ENCODE measurements at regions not wholly inside any gene's neighbourhood (a gene's known extent, or its start where the extent isn't known, plus 50 kb on each side); places are given as distances from the start of the nearest gene placed in this dataset.

GRCh38 chr15:91599261-91599660 lies 254.2 kb upstream of the SLCO3A1 start:
- Histone ChIP-seq H3F3A (ENCODE audit: insufficient read depth, low read length, poor library complexity, severe bottlenecking) (no peaks in the 10 kb centered on the region), H3K27me3 (ENCODE audit: insufficient read depth, low read depth, low read length) (no peaks in the 10 kb centered on the region)
- TF ChIP-seq SMC3 (conservative IDR thresholded peaks at IDR 0.05; ENCODE audit: poor library complexity) (no peak), REST (IDR thresholded peaks at IDR 0.05; ENCODE audit: borderline replicate concordance) (no peak), EZH2 (IDR thresholded peaks at IDR 0.05; ENCODE audit: borderline replicate concordance, insufficient read depth, low read length, poor library complexity, severe bottlenecking) (no peak), MXI1 (conservative IDR thresholded peaks at IDR 0.05; ENCODE audit: poor library complexity, severe bottlenecking) (no peak), POLR2AphosphoS5 (IDR thresholded peaks at IDR 0.05) (no peak), EP300 (conservative IDR thresholded peaks at IDR 0.05; ENCODE audit: poor library complexity, severe bottlenecking) (no peak), CTCF (IDR thresholded peaks at IDR 0.05; ENCODE audit: poor library complexity, severe bottlenecking) (no peak), RAD21 (conservative IDR thresholded peaks at IDR 0.05) (no peak), TAF1 (IDR thresholded peaks at IDR 0.05; ENCODE audit: low read depth) (no peak)

GRCh38 chr15:91603384-91604080 lies 250.0 kb upstream of the SLCO3A1 start:
- Histone ChIP-seq H3K36me3 (ENCODE audit: insufficient read depth, low read length) (no peaks in the 10 kb centered on the region), H2AFZ (ENCODE audit: low read depth, low read length) (no peak overlapping the region), H3K9me2 (ENCODE audit: insufficient read depth, low read length) (no peaks in the 10 kb centered on the region), H3K4me3 (ENCODE audit: low read length) (no peak overlapping the region), H3K27me3 (ENCODE audit: insufficient read depth, low read depth, low read length) (no peaks in the 10 kb centered on the region), H3K9me3 (ENCODE audit: low read length) (no peaks in the 10 kb centered on the region), H3K4me2 (ENCODE audit: low read length) (no peak overlapping the region), H3K27ac (ENCODE audit: low read length) (no peak overlapping the region), H3K79me2 (replicated peaks; ENCODE audit: insufficient read depth, low read length) (no peaks in the 10 kb centered on the region), H3F3A (ENCODE audit: insufficient read depth, low read length, poor library complexity, severe bottlenecking) (no peaks in the 10 kb centered on the region), H4K20me1 (ENCODE audit: insufficient read depth) (no peaks in the 10 kb centered on the region), H3K9ac (ENCODE audit: low read length) (no peak overlapping the region)
- TF ChIP-seq SMC3 (conservative IDR thresholded peaks at IDR 0.05; ENCODE audit: poor library complexity): no peak
- TF ChIP-seq MXI1 (conservative IDR thresholded peaks at IDR 0.05; ENCODE audit: poor library complexity, severe bottlenecking): no peak
- no peak for TF ChIP-seq CTCF (IDR thresholded peaks at IDR 0.05; ENCODE audit: poor library complexity, severe bottlenecking)
- TF ChIP-seq EP300 (conservative IDR thresholded peaks at IDR 0.05; ENCODE audit: poor library complexity, severe bottlenecking): no peak
- no peak for TF ChIP-seq EZH2 (IDR thresholded peaks at IDR 0.05; ENCODE audit: borderline replicate concordance, insufficient read depth, low read length, poor library complexity, severe bottlenecking)
- no peak for TF ChIP-seq RAD21 (conservative IDR thresholded peaks at IDR 0.05)
- no peak for TF ChIP-seq REST (IDR thresholded peaks at IDR 0.05; ENCODE audit: borderline replicate concordance)
- TF ChIP-seq POLR2AphosphoS5 (IDR thresholded peaks at IDR 0.05): no peak
- no peak for TF ChIP-seq TAF1 (IDR thresholded peaks at IDR 0.05; ENCODE audit: low read depth)

More at GRCh38 chr15:91599261-91599660, 254.2 kb upstream of the SLCO3A1 start:
- H3K4me2 ChIP-seq (ENCODE audit: low read length): peak overlapping the region; percentile 37
- no peaks in the 10 kb centered on the region for H3K36me3 ChIP-seq (ENCODE audit: insufficient read depth, low read length)
- no peak overlapping the region for H2AFZ ChIP-seq (ENCODE audit: low read depth, low read length)
- no peaks in the 10 kb centered on the region for H3K9me3 ChIP-seq (ENCODE audit: low read length)
- H3K79me2 ChIP-seq (replicated peaks; ENCODE audit: insufficient read depth, low read length): no peaks in the 10 kb centered on the region
- H3K9me2 ChIP-seq (ENCODE audit: insufficient read depth, low read length): no peaks in the 10 kb centered on the region
- H4K20me1 ChIP-seq (ENCODE audit: insufficient read depth): no peaks in the 10 kb centered on the region
- H3K4me3 ChIP-seq (ENCODE audit: low read length): no peak overlapping the region
- peak overlapping the region; percentile 13 for H3K27ac ChIP-seq (ENCODE audit: low read length)
- H3K9ac ChIP-seq (ENCODE audit: low read length): no peak overlapping the region
